ENCODE measurements at regions not wholly inside any gene's neighbourhood (a gene's known extent, or its start where the extent isn't known, plus 50 kb on each side); places are given as distances from the start of the nearest gene placed in this dataset.

GRCh38 chr3:189398656-189399055 is 226.9 kb downstream of the TPRG1 start:
- no peak for TF ChIP-seq CTCF (IDR thresholded peaks at IDR 0.05 in 8 of 11, conservative IDR thresholded peaks at IDR 0.05 in 3 of 11)
- no peak for TF ChIP-seq POLR2AphosphoS5 (IDR thresholded peaks at IDR 0.05)
- TF ChIP-seq POLR2A (IDR thresholded peaks at IDR 0.05): no peak
